ENCODE measurements at regions not wholly inside any gene's neighbourhood (a gene's known extent, or its start where the extent isn't known, plus 50 kb on each side); places are given as distances from the start of the nearest gene placed in this dataset.

DNA sequence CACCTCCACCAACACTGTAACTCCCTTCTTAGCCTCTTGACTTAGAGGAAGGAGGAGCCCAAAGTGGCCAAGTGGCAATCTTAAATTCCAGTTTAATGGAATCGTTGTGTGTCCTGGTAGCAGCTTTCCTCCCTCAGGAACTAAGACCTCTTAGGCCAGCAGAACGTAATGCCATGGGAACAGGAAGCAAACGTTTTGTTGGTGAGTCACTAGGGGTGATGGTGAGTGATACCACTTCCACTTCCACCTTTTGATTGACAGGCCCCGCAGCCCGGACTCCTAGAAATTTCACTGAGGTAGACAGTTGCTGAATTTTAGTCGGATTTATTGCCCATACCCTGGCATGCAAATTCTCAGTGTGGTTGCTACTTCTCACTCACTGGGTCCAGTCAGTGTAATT lies 94.2 kb upstream of the FBN2 start:
- H4K91ac ChIP-seq (ENCODE audit: insufficient read depth, low read depth, low read length), result no peak overlapping the region
- peak overlapping the region in 1 of 2 experiments; percentile 23; a peak in 1 of 4 replicates for H4K8ac ChIP-seq (ENCODE audit: low read depth in 2 of 2, low read length in 2 of 2)
- peak overlapping the region; percentile 25; the same call in 1 of the 2 replicates for H3K14ac ChIP-seq (replicated peaks; ENCODE audit: low read depth, low read length)
- peak overlapping the region; percentile 22; the same call in 1 of the 2 replicates for H3K4ac ChIP-seq (ENCODE audit: low read depth, low read length)
- H2AK5ac ChIP-seq (ENCODE audit: low read depth, low read length), result no peak overlapping the region
- H4K20me1 ChIP-seq (ENCODE audit: insufficient read depth, low read length), result no peaks in the 10 kb centered on the region
- in situ Hi-C loops (cut with MboI; ENCODE audit: low sequenced_read_pairs), result no loop called here
- no peak overlapping the region for H3K56ac ChIP-seq (ENCODE audit: extremely low read depth, insufficient read depth, low read length)
- TF ChIP-seq POLR2A (IDR thresholded peaks at IDR 0.05; ENCODE audit: low read depth, low read length) (no peak), FOS (IDR thresholded peaks at IDR 0.05; ENCODE audit: low read depth, low read length) (no peak), NFE2L2 (IDR thresholded peaks at IDR 0.05; ENCODE audit: low read depth, low read length) (no peak), CEBPB (IDR thresholded peaks at IDR 0.05; ENCODE audit: low read depth, low read length) (no peak), BHLHE40 (IDR thresholded peaks at IDR 0.05; ENCODE audit: low read depth, low read length) (no peak), RCOR1 (IDR thresholded peaks at IDR 0.05; ENCODE audit: insufficient replicate concordance, low read length) (no peak), MXI1 (IDR thresholded peaks at IDR 0.05; ENCODE audit: borderline replicate concordance, low read depth, low read length) (no peak), MAZ (IDR thresholded peaks at IDR 0.05; ENCODE audit: borderline replicate concordance, low read depth, low read length) (no peak), SMC3 (IDR thresholded peaks at IDR 0.05; ENCODE audit: low read depth, low read length) (no peak), RFX5 (IDR thresholded peaks at IDR 0.05; ENCODE audit: low read depth, low read length) (no peak)
- TF ChIP-seq, protein P1, sequence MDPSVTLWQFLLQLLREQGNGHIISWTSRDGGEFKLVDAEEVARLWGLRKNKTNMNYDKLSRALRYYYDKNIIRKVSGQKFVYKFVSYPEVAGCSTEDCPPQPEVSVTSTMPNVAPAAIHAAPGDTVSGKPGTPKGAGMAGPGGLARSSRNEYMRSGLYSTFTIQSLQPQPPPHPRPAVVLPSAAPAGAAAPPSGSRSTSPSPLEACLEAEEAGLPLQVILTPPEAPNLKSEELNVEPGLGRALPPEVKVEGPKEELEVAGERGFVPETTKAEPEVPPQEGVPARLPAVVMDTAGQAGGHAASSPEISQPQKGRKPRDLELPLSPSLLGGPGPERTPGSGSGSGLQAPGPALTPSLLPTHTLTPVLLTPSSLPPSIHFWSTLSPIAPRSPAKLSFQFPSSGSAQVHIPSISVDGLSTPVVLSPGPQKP (IDR thresholded peaks at IDR 0.05; ENCODE audit: borderline replicate concordance, low read depth, low read length), result no peak
- TF ChIP-seq, protein P2, sequence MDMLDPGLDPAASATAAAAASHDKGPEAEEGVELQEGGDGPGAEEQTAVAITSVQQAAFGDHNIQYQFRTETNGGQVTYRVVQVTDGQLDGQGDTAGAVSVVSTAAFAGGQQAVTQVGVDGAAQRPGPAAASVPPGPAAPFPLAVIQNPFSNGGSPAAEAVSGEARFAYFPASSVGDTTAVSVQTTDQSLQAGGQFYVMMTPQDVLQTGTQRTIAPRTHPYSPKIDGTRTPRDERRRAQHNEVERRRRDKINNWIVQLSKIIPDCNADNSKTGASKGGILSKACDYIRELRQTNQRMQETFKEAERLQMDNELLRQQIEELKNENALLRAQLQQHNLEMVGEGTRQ (IDR thresholded peaks at IDR 0.05; ENCODE audit: low read depth, low read length), result no peak
- TF ChIP-seq, protein P3, sequence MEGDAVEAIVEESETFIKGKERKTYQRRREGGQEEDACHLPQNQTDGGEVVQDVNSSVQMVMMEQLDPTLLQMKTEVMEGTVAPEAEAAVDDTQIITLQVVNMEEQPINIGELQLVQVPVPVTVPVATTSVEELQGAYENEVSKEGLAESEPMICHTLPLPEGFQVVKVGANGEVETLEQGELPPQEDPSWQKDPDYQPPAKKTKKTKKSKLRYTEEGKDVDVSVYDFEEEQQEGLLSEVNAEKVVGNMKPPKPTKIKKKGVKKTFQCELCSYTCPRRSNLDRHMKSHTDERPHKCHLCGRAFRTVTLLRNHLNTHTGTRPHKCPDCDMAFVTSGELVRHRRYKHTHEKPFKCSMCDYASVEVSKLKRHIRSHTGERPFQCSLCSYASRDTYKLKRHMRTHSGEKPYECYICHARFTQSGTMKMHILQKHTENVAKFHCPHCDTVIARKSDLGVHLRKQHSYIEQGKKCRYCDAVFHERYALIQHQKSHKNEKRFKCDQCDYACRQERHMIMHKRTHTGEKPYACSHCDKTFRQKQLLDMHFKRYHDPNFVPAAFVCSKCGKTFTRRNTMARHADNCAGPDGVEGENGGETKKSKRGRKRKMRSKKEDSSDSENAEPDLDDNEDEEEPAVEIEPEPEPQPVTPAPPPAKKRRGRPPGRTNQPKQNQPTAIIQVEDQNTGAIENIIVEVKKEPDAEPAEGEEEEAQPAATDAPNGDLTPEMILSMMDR (conservative IDR thresholded peaks at IDR 0.05; ENCODE audit: low read depth, low read length), result no peak
- H3K9me3 ChIP-seq (ENCODE audit: control insufficient read depth, insufficient read depth, low read length), result no peaks in the 10 kb centered on the region
- peak overlapping the region; percentile 10 for H2AFZ ChIP-seq (replicated peaks; ENCODE audit: low read length, poor library complexity)
- intact Hi-C loops (cut with micrococcal nuclease), result no loop called here
- dilution Hi-C loops (cut with HindIII; ENCODE audit: low sequenced_read_pairs, unreplicated experiment), result no loop called here
- no CpG with 5 or more reads among the region's 6 CpGs for whole genome bisulfite sequencing, 2 experiments (ENCODE audit: extremely low coverage in 2 of 2, insufficient read length in 1 of 2)
- 0 out of 2 replicates have a peak, but pooled peaks cover 2% of the 10 kb centered on the region for H3K4me1 ChIP-seq (ENCODE audit: control insufficient read depth, insufficient read depth, low read length)
- ATAC-seq (ENCODE audit: low read depth) (no peak), DNase-seq (no peak)
- H2AK9ac ChIP-seq (replicated peaks; ENCODE audit: low read depth, low read length, poor library complexity), result no peak overlapping the region
- no peak overlapping the region for H3K4me2 ChIP-seq (ENCODE audit: low read depth, low read length)
- H3K23ac ChIP-seq (ENCODE audit: low read depth, low read length), result no peak overlapping the region
- POLR2A ChIA-PET (ENCODE audit: unreplicated experiment), result no interaction called here
- H3K27ac ChIP-seq (ENCODE audit: insufficient read depth, low read length), result no peak overlapping the region
- no peaks in the 10 kb centered on the region for H3K9me1 ChIP-seq (ENCODE audit: insufficient read depth, low read length)
- no peaks in the 10 kb centered on the region for H3K27me3 ChIP-seq (ENCODE audit: control insufficient read depth, insufficient read depth, low read length)
- no peak overlapping the region for H3K4me3 ChIP-seq (ENCODE audit: insufficient read depth, low read depth, low read length)
- H2BK20ac ChIP-seq (ENCODE audit: low read depth, low read length), result no peak overlapping the region
- CTCF ChIA-PET, result no interaction called here
- H4K5ac ChIP-seq (ENCODE audit: low read depth, low read length), result no peak overlapping the region
- no TSS peak for BruUV-seq (replicated peaks)
- no peaks in the 10 kb centered on the region for H3K79me1 ChIP-seq (ENCODE audit: low read depth in 1 of 2, low read length in 2 of 2)
- H2BK5ac ChIP-seq (ENCODE audit: low read depth, low read length, poor library complexity, severe bottlenecking), result no peak overlapping the region
- H2BK120ac ChIP-seq (ENCODE audit: low read depth, low read length), result peak overlapping the region; percentile 19; the same call in 1 of the 2 replicates
- no peak overlapping the region for H3K9ac ChIP-seq (ENCODE audit: low read depth, low read length)
- 0 out of 3 replicates have a peak overlapping the region, but pooled peaks have one; percentile 57 for H2BK15ac ChIP-seq (ENCODE audit: low read depth, low read length)
- no peaks in the 10 kb centered on the region for H3K36me3 ChIP-seq (ENCODE audit: control insufficient read depth, insufficient read depth, low read length)
- H3K18ac ChIP-seq (ENCODE audit: low read depth, low read length), result no peak overlapping the region
